Kidney capillary endothelial cell (primary cell): ENCODE measurements at regions not wholly inside any gene's neighbourhood (a gene's known extent, or its start where the extent isn't known, plus 50 kb on each side); places are given as distances from the start of the nearest gene placed in this dataset.
A peak's percentile ranks its signal among the peaks of the same experiment; 100 is the strongest.
"Not testable (repeated sequence)": the region's sequence is repeated elsewhere in the genome, so short reads cannot be mapped to it uniquely, and the experiment has no call there.

Experiments used
- DNase-seq: peaks from one replicate; pipeline ENCODE4 v3.0.0-alpha.2; 2018; ENCODE audit warnings: low spot score

DNA sequence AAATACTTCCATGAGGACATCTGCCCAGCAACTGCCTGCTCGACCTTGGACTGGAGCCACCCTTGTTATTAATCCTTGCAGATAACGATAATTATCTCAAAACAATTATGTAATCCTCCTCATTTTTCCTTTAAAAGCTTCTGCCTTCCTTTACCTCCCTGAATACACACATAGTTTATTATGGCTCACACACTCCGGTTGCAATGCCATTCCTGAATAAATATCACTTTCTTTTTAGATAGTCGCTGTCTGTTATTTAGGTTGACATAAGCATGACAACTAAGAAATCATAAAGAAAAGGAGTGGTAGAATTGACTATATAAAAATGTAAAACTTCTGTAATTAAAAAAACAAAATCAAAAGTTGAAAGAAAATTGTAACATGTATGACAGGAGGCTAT, 64.8 kb downstream of the B4GALT7 start:
- not testable (repeated sequence) for DNase-seq

DNA sequence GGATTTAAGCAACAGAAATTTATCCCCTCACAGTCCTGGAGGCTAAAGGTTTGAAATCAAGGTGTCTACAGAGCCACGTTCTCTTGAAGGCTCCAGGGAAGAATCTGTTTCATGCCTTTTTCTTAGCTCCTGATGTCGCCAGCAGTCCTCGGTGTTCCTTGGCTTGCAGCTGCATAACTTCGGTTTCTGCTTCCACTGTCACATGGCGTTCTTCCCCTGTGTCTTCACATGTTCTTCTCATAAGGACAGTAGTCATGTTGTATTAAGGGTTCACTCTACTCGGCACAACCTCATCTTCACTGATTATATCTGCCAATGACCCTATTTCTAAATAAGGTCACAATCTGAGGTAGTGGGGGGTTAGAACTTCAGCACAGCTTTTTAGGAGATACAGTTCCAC, 65.2 kb downstream of the B4GALT7 start:
- DNase-seq, result not testable (repeated sequence)

DNA sequence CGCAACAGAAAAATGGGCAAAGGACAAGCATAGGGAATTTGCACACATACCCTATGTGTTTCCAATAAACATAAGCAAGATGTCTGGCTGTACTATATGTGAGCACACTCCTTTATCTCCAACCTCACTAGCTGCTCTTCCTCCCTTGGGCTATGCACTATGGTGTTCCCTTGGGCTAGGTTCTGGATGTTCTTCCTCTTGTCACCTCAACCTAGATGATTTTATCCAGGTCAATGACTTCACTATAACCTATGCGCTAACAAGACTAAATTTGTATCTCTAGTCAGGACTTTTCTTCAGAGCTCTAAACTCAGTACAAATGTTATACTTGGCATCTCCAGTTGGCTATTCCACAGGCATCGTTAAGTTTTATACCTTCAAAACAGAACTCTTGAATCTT, 66.0 kb downstream of the B4GALT7 start:
- not testable (repeated sequence) for DNase-seq

DNA sequence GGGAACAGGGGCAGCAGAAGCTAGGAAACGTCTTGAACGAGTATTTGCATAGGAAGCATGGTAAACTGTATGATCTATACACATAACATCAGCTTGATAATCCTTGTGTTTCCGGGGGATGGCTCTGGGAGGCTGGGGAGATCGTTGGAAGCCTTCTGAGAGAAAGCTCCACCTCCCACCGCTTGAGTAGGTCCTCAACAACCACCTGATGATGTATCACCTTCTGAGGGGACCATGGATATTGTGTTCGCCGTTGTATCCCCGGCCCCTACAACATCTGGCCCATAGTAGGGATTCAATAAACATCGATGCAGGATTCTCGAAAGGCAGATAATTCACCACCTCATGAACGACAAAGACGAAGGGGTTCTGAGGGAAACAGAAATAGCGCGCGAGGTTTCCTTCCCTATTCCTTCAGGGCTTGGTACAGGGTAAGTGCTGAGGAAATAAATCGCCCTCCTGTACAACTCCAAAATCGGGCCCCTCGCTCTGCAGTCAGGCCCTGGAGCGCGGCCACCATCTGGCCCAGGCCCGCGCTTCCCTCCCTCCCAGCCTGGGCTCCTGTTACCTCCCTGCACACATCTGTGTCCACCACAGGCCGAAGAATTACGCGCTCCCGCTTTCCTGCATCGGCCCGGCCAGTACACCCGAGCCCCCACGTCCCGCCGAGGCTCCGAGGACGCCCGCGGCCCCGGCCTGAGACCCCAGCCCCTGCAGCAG, 71.3 kb downstream of the B4GALT7 start:
- not testable (repeated sequence) for DNase-seq

DNA sequence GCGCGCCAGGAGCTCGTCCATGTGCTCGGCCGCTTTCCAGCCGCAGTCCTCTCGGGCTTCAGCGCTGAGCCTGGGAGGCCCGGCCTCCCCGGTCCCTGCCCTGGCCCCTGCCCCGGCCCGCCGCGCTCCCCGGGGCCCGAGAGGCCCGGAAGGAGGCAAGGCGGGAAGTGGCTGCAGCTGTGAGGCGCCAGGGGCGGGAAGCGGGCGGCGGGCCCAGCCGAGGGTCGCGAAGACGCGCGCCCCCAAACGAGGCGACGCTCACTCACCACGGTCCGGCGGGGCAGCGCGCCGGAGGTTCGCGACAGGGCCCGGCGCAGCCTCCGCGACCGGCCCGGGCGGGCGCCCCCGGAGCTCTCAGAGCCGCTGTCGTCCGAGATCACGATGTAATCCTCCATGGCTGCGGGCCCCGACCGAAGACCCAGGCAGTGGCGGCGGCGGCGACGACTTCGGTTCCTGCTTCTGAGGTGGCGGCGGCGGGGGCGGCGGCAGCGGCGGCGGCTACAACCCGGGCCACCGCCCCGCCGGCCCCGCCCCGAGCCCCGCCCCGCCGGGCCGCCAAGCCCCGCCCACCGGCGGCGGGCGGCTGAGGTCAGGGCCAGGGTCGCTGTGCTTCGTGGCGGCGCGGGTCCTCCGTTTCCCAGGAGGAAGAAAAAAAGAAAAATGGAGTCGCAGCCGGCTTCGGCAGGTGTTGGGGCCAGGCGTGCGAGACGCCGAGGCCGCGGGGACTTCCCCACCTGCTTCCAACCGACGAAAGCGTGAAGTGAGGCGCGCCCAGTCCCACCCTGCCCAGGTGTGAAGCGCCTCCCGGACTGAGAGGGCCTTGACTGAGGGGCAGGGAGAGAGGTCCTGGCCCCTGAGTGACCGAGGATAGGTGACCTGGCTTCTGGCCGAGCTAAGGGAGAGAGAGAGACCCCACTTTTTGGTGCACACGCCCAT, 72.1 kb downstream of the B4GALT7 start:
- peak; percentile 1 for DNase-seq
